Limb (tissue), 2 donors: ENCODE measurements at regions not wholly inside any gene's neighbourhood (a gene's known extent, or its start where the extent isn't known, plus 50 kb on each side); places are given as distances from the start of the nearest gene placed in this dataset.
A peak's percentile ranks its signal among the peaks of the same experiment; 100 is the strongest.

Experiments
- DNase-seq, 2 donors: peaks; one replicate each; pipeline ENCODE4 v3.0.0-alpha.2; 2016; ENCODE audit errors: extremely low spot score in 2 of 2

DNA sequence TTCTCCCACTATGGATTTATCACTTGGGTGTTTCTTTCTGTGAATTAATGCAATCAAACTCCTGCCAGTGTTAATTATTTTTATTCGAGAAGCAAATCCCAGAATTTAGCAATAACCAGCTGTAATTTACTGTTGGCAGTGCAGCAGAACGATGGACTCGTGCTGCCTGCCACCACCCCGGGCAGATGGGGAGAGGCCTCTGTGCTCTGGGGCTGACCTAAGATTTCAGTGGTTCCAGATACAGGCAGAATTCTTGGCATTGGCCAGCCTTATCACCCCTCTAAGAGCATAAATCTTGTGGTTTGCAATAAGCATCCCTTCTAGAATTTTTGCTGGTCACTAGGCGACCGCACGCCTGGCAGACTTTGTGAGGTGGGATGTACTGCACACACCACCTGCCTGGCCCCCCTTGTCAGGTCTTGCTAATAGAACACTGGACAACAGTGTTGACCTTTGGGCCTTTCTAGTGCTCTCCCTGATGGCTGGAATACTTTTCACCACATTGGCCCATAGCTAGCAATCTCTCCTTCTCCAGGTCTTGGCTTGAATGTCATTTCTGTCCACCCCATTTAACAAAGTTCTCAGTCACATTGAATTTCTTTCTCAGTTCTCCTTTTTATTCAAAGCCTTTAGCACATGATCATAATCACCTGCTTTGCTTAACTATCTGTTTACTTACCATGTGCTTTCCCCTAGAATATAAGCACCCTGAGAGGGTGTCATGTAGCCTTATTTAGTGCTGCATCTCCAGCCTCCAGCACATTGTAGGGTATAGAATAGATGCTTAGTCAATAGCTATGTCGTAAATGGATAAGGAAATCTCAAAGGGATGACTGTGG lies 122.1 kb upstream of the DYNLRB2 start:
- no peak for DNase-seq

DNA sequence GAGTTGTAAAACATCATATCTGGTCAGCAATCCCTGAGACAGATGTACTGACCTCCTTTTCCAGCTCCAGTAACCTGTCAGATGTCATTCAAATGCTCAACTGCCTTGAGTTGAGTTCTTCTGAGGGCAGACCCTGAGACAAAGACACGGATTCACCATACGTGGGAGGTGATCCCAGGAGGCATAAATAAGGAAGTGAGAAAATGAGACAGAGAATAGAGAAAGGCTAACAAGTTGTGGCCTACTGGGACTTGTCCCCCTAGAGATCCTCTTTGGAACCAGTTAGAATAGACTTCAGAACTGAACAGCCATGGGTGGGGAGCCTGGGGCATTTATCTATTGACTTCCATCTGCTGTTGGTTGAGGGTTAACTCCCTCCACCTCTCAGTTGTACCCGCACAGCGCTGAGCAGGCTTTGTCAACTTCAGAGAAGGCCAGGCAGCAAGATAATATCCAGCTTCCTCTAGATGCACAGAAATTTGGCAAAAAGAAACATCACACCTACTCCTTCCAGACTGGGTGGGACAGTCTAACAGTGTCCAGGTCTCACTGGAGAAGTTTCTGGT lies 123.0 kb upstream of the DYNLRB2 start:
- no peak for DNase-seq

DNA sequence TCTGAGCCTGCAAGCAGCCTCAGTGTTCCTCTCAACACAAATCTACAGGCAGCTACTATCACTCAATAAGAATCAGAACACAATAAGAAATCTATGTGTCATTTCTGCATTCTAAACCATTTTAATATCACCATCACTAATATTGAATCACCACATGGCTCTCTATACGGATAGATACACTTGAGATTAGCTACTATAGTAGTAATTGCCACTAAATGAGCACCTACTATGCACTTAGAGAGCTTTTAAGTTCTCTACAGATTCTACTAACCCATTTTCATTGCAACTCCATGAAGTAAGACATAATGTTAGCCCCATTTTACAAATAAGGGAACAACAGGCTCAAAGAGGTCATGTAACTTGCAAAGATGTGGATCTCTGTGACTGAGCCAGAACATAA lies 132.8 kb upstream of the DYNLRB2 start:
- no peak for DNase-seq

DNA sequence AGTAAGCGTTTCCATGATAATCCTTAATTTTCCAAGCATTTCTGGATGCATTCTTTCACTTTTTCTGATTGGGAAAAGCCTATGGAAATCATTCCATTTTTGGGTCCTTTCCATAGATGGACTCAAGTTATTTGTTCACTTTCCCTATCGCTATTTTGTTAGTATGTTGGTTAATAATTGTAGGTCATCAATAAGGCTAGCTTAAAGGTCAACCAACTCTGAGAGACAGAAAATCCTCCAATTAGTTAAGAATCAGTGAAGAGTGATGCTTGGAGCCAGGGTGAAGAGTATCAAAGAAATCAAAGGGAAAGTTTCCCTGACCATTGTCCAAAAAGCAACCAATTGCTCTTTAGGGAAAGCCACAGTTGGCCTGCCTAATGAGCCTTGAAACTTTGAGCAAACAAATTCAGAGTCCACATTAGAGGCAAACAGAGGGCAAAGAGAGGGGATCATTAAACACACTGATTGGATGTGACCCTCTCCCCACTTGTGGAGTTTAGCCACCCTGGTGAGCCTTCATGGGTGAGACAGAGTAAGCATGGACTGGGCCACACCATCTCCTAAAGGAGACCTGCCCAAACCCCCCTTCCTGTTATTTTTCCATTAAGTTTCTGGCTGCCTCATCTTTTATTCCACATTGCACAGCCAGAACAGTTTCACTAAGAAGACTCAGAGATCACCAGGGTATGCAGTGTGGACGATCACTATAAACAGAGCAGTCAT lies 133.4 kb upstream of the DYNLRB2 start:
- no peak for DNase-seq

DNA sequence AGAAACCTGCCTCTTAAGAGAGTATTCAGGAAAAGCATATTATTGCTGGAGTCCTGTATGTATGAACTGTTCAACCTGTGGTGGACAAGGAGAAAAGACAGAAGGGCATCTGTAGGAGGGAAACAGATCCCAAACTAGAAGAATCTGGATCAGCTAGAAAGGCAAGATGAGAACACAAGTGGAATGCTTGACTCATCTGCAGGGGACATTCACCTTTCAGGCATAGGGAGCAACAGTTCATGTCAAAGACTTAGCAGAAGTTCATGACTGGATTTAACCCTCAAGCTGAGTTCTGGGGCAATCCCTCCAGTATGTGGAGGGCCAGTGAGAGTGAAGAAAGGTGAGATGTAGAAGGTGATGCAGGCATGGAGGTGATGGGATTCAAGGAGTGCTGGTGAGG lies 135.9 kb upstream of the DYNLRB2 start:
- no peak for DNase-seq

DNA sequence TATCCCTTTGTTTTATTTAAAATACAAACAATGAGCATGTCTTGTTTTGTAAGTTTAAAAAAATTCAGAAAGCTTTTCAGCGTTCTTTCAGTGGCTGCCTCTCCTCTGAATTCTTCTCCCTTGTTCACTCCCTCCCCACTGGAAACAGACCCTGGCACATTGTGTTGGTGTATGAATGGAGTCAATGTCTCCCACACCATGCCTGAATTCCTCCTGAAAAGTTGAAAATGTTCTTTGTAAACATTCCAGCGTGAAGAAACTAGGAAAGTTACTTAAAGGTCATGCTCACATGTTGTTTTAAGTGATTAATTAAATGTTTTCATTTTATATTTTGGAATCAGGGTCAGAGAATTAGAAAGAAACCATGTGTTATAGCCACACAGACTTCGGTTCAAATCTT lies 136.9 kb upstream of the DYNLRB2 start:
- no peak for DNase-seq

DNA sequence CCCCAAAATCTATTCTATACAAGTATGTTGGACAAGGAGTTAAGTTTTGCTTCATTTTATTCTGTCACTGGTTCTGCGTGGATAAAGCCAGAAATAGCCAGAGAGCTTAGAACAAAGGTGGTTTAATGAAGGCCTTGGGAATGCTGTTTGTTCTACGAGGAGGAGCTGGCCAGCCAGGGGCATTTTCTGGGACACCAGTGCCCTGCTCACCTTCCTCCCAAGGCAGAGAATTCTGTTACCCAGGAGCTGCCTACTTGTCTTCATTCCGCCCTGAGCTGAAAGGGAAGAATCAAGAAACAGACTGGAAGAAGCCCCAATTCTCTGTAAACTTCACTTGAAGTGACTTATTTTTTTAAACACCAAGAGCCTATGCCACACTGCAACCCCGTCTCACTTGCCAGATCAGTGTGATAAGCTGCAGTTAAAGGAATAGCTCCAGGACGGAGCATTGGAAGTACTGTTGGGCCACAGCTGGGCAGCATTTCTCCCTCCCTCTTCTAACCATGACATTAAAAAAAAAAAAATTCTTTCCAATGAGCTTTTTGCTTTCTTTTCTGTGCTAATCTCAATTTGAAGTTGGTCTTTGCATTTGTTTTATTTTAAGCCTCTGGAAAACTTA lies 149.8 kb upstream of the DYNLRB2 start:
- no peak for DNase-seq

DNA sequence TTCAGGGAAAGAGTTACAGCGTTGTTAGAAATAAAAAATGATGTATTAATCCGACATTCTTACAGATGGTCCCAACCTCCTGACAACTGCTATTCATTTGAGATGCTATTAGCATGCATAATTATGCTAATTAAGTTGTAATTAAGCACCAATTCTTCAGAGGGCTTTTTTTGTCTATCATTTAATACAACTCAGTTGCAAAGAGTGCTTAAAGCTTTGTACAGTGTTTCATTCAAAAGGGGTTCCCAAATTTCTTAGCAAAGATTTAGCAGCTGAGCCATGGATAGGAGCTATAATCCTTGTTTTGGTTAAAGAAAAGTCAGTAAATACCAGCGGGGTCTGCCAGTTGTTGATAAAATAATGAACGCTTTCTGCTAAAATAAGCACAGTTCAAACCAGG lies 150.7 kb upstream of the DYNLRB2 start:
- no peak for DNase-seq

DNA sequence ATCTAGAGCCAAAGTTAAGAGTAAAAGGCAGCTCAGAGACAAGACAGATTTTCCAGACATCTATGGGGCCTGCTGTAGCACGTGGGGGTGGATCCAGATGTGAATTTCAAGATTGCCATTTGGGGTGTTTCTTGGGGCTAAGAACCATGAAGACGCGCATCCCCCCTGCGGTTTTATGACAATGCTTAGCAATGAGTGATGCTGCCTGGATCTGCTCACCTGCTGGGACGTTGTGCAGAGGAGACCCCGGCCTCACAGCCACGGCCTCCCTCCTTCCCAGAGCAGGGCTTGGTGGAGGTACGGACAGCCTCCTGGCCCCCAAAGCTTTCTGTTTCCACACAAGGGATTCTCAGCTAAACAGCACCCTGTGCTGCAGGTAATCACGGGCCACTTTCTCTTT lies 151.5 kb upstream of the DYNLRB2 start:
- DNase-seq, result peak in 1 of 2 donors; percentile 39

DNA sequence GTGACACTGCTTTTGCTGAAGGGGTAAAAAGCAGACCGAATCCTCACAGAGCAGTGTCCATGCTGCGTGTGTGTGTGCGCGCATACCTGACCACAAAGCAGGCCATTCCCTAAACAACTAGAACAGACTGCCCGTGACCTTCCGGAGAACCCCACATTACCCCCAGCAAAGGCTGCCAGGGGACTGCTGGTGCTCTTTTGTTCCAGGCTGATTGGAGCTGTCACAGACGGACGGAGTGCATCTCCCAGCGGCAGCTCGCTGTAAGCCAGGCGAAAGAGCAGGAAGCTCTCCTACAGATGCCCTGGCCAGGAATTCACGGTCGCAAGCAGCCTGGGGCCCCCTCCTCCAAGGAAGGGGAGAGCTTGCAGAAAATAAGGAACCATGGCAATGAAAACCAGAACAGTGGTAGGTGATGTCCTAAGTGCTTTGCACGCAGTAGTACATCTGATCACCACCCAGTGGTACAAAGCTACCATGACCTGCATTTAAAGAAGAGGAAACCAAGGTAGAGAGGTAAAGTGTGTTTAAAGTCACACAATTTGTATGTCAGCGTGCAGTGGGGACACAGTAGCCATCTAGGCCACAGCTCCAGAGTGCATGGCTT lies 153.4 kb upstream of the DYNLRB2 start:
- no peak for DNase-seq

DNA sequence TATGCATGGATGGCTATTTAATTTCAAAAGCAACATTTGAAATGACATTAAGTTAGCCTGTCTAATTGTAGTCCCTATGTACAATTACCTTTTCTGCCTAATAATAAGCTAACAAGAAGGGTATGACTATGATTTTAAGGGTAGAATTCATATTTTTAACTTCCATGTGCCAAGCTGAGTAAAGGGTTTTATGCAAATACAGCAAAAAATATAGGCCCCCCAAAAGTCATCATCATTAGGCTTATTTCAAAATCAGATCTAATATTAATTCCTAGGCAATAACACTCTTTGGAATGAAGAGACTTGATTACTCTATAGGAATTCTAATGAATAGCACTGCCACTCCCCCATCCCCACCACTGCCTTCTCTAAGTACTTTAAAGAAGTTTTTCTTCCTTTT lies 155.9 kb upstream of the DYNLRB2 start:
- DNase-seq, result no peak

DNA sequence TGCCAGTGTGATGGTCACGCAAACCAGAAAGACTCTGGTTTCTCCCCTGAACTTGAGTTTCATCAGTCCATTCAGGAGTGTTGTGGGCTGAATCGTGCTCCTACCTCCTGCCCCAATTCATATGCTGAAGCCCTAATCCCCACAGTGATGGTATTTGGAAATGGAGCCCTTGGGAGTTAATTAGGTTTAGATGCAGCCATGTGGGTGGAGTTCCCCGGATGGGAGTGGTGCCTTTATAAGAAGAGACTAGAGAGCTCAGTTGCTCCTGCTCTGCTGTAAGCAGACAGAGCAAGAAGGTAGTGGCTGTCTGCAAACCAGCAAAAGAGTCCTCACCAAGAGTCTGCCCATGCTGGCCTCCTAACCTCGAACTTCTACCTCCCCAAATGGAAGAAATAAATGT lies 160.3 kb upstream of the DYNLRB2 start:
- DNase-seq, result no peak

DNA sequence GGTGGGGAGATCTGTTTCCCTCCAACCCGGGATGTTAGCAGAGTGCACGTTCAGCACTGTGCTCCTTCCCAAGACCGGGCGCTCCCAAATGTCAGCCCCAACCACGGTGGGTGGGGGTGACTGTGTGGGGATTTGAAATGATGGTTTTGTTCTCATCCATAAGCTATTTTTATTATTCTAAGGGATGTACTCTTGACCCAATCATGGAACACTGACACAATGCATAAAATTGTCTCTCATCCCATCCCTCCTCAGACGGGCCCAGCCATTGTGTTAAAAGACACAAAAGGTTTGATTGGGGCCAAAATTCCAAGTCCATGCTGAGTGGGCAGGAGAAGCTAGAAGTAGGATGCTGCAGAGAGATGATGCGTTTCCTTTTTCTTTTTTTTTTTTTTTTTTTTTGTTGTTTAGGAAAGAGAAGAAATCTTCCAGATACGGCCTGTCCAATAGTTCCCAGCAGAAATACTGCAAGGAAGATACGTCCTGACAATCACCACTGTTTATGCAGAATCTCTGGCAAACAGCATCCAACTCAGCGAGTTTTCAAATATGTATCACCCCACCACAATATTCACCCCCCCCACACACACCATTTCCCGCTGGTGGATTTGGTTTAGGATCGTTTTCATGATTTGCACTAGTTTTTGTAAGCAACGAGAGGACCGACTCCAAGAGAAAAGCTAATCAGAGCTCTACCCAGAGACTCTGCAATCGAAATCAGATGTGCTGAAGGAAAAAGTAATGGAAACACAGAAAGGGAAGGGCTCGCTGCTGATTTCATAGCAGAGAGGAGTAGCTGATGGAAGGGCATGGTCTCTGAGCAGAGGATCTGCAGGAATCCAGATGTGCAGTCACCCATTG lies 163.5 kb upstream of the DYNLRB2 start:
- DNase-seq, result peak in 1 of 2 donors; percentile 19

DNA sequence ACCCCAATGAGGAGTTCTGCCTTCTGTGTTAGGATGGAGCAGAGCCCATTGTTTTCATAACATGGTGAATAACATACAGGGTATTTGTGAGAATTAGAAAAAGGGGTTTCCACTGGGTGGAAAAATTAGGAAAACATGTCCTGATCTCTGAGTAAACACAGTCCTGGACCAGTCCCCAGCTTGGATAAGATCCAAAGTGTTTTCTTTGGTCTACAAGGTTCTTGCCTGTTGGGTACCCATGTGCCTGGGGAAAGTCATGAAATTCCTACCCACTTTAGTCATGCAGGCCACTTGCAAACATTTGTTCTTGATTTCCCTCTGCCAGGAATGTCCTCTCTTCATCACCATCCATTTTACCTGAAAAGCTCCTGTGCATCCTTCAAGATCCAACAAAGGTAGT lies 164.8 kb upstream of the DYNLRB2 start:
- DNase-seq, result no peak

DNA sequence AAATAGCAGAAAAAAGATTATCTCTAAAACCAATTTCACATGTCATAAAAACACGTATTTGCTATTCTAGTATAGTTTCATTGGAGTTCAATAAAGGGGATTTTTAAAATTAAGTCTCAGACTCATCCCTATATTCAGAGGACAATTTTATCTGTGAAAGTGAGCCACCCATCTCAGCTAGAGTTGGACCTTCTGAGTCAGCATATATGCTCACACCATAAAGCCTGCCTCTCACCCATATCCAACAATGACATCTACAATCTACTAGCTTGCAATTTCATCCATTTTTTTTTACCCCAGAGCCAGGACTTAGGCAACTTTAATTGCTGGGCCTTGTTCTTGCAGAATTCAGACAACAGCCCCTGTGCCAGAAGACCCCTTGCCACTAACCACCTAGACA lies 165.3 kb upstream of the DYNLRB2 start:
- no peak for DNase-seq

DNA sequence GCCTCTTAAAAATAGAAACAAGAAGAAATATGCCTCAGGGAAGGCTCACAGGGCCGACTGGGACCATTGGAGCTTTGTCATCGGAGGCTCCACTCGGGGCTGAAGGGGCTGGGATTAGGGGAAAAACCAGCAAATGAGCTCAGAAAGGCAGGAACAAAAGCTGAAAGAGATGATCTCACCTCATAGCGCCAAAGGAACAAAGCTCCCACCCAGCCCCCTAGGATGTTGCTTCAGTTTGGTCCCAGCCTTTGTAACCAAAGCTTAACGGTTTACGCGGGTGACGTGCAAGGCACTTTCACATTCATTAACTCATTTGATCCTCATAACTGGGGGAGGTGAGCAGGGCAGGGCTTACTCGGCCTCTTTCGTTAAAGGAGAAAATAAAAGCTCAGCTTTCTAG lies 168.5 kb upstream of the DYNLRB2 start:
- no peak for DNase-seq

DNA sequence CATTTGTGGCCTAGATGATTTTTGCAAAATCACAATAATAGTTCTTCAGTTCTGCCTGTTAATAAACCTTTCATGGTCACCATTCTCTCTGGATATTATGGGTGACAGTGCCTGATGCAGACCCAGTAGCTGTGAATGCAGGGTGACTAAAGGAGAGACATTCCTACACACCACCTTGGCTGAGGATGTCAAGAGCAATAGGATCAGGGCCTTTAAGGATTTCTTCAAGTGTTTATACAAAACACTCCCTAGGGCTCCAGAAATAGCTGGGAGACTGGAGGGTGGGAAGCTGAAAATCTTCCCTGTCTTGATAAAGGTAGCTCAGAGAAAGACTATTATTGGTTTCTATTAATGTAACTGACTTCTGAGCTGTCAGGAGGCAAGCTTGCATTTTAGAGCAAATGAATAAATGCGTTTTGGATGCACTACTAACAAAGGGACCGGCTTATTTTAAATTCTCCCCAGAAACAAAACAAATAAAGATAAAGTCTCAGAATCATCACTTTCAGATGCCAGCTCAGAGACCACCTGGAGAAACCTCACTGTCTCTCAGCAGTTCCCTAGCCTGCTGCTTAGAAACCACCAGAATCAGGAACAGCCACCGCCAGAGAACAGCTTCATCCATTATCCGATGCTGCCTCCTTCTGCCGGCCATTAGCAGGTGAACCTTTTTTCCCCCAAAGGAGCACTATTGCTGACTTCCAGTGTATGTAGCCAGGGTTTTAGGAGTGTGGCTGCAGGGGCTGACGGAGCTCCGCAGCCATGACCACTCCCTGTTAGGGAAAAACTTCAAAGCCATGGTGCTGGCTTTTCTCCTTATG lies 171.4 kb upstream of the DYNLRB2 start:
- DNase-seq, result peak; percentile 71 to 75

DNA sequence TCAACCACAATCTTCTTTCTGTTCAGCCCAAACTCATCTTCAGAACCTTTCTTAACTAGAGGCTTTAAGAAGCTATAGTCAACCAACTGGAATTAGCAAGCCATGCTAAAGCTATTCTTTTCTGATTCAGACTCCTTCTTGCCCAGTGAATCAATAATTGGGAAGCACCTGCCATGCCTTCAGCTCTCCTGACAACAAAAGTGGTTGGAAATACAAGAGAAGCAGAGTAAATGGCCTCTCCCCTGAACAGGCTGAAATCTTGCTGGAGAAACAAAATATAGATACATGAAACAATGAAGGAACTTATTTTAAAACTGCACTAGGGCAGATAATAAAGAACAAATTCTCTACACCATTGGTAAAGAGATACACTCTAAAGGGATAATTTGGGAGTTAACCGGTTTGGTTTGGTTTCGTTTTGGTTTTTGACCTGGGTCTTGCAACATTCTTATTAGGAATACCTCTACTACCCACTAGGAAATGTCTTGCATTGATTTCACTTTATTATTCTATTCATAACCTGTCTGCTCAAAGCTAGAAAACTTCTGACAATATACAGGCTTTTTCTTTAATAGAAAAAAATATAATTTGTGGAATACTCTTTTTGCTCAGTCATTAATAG lies 173.6 kb upstream of the DYNLRB2 start:
- no peak for DNase-seq

DNA sequence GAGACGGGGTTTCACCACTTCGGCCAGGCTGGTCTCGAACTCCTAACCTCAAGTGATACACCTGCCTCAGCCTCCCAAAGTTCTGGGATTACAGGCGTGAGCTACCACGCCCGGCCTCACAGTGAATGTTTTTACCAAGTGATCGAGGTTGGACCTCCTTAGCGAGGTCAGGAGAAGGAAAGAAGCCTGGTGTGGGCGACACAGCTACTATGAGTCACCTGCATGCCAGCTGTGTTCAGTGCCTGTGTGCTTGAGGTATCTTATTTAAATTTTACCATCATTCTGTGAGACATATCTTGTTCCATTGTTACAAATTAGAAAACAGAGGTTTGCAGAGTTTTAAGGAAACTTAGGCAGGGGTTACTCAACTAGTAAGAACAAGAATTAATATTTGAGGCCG lies 174.8 kb upstream of the DYNLRB2 start:
- no peak for DNase-seq

DNA sequence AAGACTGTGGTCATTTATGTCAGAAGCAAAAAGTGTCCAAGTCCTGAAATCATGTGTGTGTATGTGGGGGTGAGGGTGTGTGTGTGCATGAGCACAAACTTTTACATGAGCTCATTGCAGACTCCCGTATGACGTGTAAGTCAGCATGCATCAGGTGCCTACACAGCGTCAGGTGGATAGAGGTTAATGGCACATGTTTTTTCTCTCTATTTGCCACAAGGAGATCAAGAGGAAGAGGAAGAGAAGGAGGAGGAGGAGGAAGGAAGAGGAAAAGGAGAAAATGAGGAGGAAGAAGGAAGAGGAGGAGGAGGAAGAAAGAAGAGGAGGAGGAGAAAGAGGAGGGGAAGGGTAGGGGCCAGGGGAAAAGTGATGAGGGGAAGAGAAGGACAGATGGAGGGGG lies 178.0 kb upstream of the DYNLRB2 start:
- DNase-seq, result no peak
